Esophagus squamous epithelium (tissue), 4 donors: ENCODE measurements at regions not wholly inside any gene's neighbourhood (a gene's known extent, or its start where the extent isn't known, plus 50 kb on each side); places are given as distances from the start of the nearest gene placed in this dataset.

Experiments used
- POLR2A ChIP-seq, 4 donors: fragments of 450-650 bp; IDR thresholded peaks; one replicate each; pipeline ENCODE4 v1.6.1; 2017; ENCODE audit warnings: antibody characterized with exemption in 4 of 4, mild to moderate bottlenecking in 4 of 4, moderate library complexity in 3 of 4
- TF ChIP-seq, protein P1 (sequence below), 6 experiments: fragments of 450-650 bp in 4 of 6; fragments of 200-600 bp in 2 of 6; sonication (generic) in 2 of 6; IDR thresholded peaks; one replicate each; pipeline ENCODE4 v1.5.1; 2016 to 2019; ENCODE audit warnings: antibody characterized with exemption in 6 of 6, mild to moderate bottlenecking in 4 of 6, moderate library complexity in 4 of 6

DNA sequence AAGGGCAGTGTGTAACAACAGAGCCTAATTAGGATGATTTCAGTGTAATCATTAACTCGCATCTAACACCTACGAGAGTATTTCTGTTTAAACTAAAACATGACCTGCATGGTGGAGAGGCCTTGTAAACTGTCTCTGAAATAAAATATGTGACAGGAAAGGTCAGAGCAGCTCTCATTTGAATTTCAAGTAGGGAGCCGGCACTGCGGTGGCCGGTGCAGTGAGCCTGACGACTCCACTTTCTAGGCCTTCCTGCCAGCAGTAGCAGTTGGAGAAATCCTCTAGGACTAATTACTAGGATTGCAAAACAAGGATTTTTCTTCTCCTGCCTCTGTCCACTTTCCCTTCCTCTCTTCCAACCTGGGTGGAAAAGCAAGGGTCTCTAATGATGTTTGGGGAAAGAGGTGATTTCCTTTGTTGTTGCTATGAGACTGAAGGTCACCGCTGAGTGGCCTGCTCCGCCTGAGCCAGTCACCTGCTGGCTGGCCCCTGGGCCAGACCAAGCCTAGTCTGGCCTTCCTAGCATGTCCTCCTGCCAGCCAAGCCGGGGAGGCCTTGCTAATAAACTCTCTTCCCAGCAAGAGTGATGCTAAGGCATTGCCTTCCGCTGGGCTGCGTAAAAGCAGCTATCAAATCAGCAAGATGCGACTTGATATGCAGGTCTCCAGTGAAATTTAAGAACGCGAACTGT is 245.7 kb downstream of the PSAT1 start:
- TF ChIP-seq, protein P1, sequence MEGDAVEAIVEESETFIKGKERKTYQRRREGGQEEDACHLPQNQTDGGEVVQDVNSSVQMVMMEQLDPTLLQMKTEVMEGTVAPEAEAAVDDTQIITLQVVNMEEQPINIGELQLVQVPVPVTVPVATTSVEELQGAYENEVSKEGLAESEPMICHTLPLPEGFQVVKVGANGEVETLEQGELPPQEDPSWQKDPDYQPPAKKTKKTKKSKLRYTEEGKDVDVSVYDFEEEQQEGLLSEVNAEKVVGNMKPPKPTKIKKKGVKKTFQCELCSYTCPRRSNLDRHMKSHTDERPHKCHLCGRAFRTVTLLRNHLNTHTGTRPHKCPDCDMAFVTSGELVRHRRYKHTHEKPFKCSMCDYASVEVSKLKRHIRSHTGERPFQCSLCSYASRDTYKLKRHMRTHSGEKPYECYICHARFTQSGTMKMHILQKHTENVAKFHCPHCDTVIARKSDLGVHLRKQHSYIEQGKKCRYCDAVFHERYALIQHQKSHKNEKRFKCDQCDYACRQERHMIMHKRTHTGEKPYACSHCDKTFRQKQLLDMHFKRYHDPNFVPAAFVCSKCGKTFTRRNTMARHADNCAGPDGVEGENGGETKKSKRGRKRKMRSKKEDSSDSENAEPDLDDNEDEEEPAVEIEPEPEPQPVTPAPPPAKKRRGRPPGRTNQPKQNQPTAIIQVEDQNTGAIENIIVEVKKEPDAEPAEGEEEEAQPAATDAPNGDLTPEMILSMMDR (IDR thresholded peaks at IDR 0.05) = no peak
- TF ChIP-seq POLR2A (IDR thresholded peaks at IDR 0.05) = no peak
